ENCODE measurements at regions not wholly inside any gene's neighbourhood (a gene's known extent, or its start where the extent isn't known, plus 50 kb on each side); places are given as distances from the start of the nearest gene placed in this dataset.
"Not testable (repeated sequence)": the region's sequence is repeated elsewhere in the genome, so short reads cannot be mapped to it uniquely, and the experiment has no call there.

DNA sequence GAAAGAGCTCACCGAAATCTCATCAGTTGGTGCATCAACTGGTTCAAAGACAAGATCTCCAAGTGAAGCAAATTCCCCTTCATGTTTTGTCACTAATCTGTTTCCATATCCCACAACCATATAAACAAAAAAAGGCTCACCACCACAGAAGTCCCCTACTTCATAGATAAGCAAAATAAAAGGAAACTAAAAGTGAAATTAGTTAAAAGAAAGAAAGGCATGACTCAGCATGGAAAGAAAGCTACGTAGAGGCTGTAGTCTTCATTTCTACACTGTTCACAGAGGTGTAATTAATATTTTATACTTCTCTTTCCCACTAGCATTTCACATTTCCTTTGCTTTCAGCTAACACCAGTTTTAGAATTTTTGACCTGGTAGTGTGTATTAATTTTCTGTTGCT lies 208.0 kb downstream of the CYLC2 start:
- ChIA-PET POLR2A (no interaction called here), RAD21 (ENCODE audit: low non-redundant PET in 1 of 2, low total read pairs in 2 of 2, uncharacterized antibody in 2 of 2, unreplicated experiment in 2 of 2) (no interaction called here), CTCF (no interaction called here)
- no peak overlapping the region for H2AFZ ChIP-seq (ENCODE audit: low read depth, low read length, poor library complexity, severe bottlenecking)
- H3K79me2 ChIP-seq (ENCODE audit: insufficient read depth, low read length) = no peaks in the 10 kb centered on the region
- peaks cover 8 to 14% of the 10 kb centered on the region in 2 experiments; a peak in 2 of 4 replicates for H3K9me3 ChIP-seq (ENCODE audit: control insufficient read depth in 1 of 2, insufficient read depth in 1 of 2, low read depth in 1 of 2, low read length in 2 of 2)
- no peaks in the 10 kb centered on the region for H3K4me1 ChIP-seq (ENCODE audit: control insufficient read depth in 1 of 2, insufficient read depth in 2 of 2, low read length in 2 of 2)
- no peak overlapping the region for H3K9ac ChIP-seq (ENCODE audit: low read length)
- ATAC-seq (no peak), DNase-seq (ENCODE audit: low read depth, low spot score) (no peak)
- no peaks in the 10 kb centered on the region for H3K9me2 ChIP-seq (ENCODE audit: insufficient read depth)
- no TSS peak for BruUV-seq (replicated peaks)
- no peak overlapping the region for H3K4me2 ChIP-seq (ENCODE audit: low read length)
- intact Hi-C loops (cut with micrococcal nuclease) = no loop called here
- no peak overlapping the region for H3K4me3 ChIP-seq (replicated peaks in 1 of 2; ENCODE audit: low read depth in 1 of 2, low read length in 2 of 2)
- H3K36me3 ChIP-seq (ENCODE audit: control insufficient read depth in 1 of 2, insufficient read depth in 2 of 2, low read length in 2 of 2) = no peaks in the 10 kb centered on the region
- no peak overlapping the region for H3K27ac ChIP-seq (ENCODE audit: low read depth, low read length)
- TF ChIP-seq POLR2AphosphoS5 (IDR thresholded peaks at IDR 0.05; ENCODE audit: low read depth, low read length) (no peak), ZBTB33 (IDR thresholded peaks at IDR 0.05; ENCODE audit: extremely low read depth, insufficient replicate concordance, low read length) (no peak), JUND (IDR thresholded peaks at IDR 0.05) (no peak), MAX (IDR thresholded peaks at IDR 0.05) (no peak), SRF (IDR thresholded peaks at IDR 0.05; ENCODE audit: low read depth) (no peak), SP1 (IDR thresholded peaks at IDR 0.05; ENCODE audit: low read depth) (no peak), POLR2A (IDR thresholded peaks at IDR 0.05; ENCODE audit: borderline replicate concordance, extremely low read depth, insufficient read depth, insufficient read length) (no peak), EGR1 (IDR thresholded peaks at IDR 0.05; ENCODE audit: low read depth) (no peak), ELF1 (IDR thresholded peaks at IDR 0.05; ENCODE audit: borderline replicate concordance, low read depth) (no peak), EZH2phosphoT487 (IDR thresholded peaks at IDR 0.05; ENCODE audit: borderline replicate concordance) (no peak), CEBPB (IDR thresholded peaks at IDR 0.05; ENCODE audit: low read depth) (no peak), SIN3A (IDR thresholded peaks at IDR 0.05; ENCODE audit: low read depth) (no peak), ZFX (IDR thresholded peaks at IDR 0.05) (no peak), EZH2 (IDR thresholded peaks at IDR 0.05) (no peak), ATF3 (IDR thresholded peaks at IDR 0.05) (no peak), RAD21 (IDR thresholded peaks at IDR 0.05; ENCODE audit: low read depth) (no peak)
- no peaks in the 10 kb centered on the region; the same call in 1 of the 2 replicates for H4K20me1 ChIP-seq (ENCODE audit: insufficient read depth)
- H3K27me3 ChIP-seq (ENCODE audit: insufficient read depth, low read length) = no peaks in the 10 kb centered on the region

DNA sequence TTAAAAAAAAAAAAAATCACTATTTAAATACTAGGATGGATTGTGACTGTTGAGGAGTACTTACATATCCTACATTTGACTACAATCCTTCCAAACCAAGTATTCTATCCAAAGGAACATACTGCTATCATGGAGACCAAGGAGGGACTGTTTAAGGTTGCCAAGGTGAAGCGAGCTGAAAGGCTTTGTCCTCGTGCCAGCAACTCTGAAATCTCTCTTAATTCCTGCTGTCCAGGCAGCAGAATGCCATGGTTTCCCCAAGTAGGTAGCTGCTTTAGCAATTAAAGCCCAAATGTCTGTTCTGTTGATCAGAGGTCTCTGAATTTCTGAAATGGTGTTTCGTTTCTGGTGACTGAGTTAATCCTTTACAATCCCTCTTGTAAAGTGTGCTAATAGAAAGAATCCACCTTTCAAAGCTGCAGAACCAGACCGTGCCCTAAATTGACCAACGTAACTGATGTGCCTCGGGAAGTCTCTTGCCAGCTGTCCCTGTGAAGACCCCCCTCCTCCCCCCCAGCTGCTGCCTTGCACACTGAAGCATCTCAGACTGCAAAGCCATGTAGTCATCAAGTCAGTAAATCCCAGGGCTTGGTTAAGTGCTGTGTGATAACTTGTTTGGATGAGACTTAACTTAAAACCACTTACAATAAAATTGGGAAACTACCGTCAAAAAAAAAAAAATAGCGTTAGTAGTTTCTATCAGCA lies 210.9 kb downstream of the CYLC2 start:
- H4K20me1 ChIP-seq (ENCODE audit: insufficient read depth); RAD21 ChIA-PET (ENCODE audit: low non-redundant PET in 1 of 2, low total read pairs in 2 of 2, uncharacterized antibody in 2 of 2, unreplicated experiment in 2 of 2); POLR2A ChIA-PET; H3K4me3 ChIP-seq (replicated peaks in 1 of 2; ENCODE audit: low read depth in 1 of 2, low read length in 2 of 2); H3K9me2 ChIP-seq (ENCODE audit: insufficient read depth); H3K4me2 ChIP-seq (ENCODE audit: low read length); H3K9me3 ChIP-seq (ENCODE audit: control insufficient read depth in 1 of 2, insufficient read depth in 1 of 2, low read depth in 1 of 2, low read length in 2 of 2); H3K27me3 ChIP-seq (ENCODE audit: insufficient read depth, low read length); ATAC-seq; H3K4me1 ChIP-seq (ENCODE audit: control insufficient read depth in 1 of 2, insufficient read depth in 2 of 2, low read length in 2 of 2); BruUV-seq (replicated peaks); H3K27ac ChIP-seq (ENCODE audit: low read depth, low read length); H3K36me3 ChIP-seq (ENCODE audit: control insufficient read depth in 1 of 2, insufficient read depth in 2 of 2, low read length in 2 of 2); CTCF ChIA-PET; DNase-seq (ENCODE audit: low read depth, low spot score); H2AFZ ChIP-seq (ENCODE audit: low read depth, low read length, poor library complexity, severe bottlenecking); H3K9ac ChIP-seq (ENCODE audit: low read length); H3K79me2 ChIP-seq (ENCODE audit: insufficient read depth, low read length); intact Hi-C loops (cut with micrococcal nuclease): not testable (repeated sequence)
